GDM1 (cell line): ENCODE measurements at regions not wholly inside any gene's neighbourhood (a gene's known extent, or its start where the extent isn't known, plus 50 kb on each side); places are given as distances from the start of the nearest gene placed in this dataset.
"Not testable (repeated sequence)": the region's sequence is repeated elsewhere in the genome, so short reads cannot be mapped to it uniquely, and the experiment has no call there.

Experiments
- DNase-seq: peaks from one replicate; lab custom pipeline; 2025; lab: John Stamatoyannopoulos, UW

DNA sequence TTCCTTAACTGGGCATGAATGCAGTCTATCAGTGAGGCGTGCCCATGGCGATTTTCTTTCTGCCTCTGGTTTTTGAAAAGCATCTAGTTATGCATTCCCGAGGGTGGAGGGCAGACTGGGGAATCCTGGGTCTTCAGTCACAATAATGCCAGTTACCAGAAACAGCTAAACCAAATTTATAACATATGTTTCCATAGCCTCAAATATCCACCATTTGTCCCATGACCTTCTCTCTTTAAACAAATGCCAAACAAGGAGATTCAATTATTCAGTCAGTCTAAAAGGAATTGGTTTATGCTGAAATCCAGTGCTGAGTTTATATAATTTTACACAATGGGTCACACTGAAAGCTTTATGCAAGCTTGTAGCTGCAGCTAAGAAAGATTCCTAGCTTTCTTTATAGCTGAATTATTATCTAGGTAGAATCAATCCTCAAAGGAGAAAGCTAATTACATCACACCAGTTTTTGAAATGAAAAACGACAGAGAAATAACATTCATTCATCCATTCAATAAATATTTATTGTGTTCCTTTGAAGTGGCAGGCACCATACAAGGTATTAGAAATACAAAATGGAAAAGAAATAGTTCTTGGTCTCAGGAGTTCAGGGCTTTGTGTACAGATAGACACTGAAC lies 131.3 kb upstream of the RAP1B start:
- no peak for DNase-seq

DNA sequence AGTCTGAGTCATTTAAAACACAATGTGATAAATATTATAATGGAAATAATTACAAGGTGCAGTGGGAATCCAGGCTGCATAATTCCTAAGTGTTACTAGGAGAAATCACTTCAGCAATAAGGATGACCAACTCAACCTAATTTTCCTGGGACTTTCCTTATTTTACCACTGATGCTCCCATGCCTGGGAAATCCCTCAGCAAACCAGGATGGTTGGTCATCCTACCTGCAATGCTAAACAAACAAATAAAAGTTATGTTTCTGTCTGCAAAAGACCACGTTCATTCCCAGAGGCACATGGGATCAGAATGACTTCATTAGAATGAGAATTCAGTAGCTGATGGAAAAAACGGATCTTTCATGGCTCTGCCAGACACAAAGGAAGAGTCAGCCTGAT lies 130.8 kb upstream of the RAP1B start:
- DNase-seq = no peak

- no peak for DNase-seq
Measured at GRCh38 chr12:68480526-68480925, 130.2 kb upstream of the RAP1B start.

- DNase-seq = no peak
Measured at GRCh38 chr12:68481181-68481941, 129.3 kb upstream of the RAP1B start.

- DNase-seq = no peak
Measured at GRCh38 chr12:68482014-68482413, 128.7 kb upstream of the RAP1B start.

DNA sequence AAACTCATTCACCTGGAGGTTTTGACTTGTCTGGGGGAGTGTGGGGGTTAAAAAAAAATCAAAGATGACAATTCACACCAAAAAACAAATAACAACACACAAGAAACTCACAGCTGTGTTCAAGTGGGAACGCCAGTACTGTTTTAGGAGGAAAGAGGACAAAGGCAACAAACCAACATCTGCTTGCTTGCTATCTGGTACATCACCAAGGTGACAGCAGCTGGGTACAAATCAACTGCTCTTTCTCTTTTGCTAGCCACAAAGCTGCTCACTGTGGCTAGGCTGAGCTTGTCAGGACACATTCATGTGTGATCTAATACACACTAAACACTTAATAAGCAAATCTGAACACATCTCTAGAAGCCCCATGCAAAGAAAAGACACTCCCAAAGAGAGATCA lies 128.0 kb upstream of the RAP1B start:
- no peak for DNase-seq

DNA sequence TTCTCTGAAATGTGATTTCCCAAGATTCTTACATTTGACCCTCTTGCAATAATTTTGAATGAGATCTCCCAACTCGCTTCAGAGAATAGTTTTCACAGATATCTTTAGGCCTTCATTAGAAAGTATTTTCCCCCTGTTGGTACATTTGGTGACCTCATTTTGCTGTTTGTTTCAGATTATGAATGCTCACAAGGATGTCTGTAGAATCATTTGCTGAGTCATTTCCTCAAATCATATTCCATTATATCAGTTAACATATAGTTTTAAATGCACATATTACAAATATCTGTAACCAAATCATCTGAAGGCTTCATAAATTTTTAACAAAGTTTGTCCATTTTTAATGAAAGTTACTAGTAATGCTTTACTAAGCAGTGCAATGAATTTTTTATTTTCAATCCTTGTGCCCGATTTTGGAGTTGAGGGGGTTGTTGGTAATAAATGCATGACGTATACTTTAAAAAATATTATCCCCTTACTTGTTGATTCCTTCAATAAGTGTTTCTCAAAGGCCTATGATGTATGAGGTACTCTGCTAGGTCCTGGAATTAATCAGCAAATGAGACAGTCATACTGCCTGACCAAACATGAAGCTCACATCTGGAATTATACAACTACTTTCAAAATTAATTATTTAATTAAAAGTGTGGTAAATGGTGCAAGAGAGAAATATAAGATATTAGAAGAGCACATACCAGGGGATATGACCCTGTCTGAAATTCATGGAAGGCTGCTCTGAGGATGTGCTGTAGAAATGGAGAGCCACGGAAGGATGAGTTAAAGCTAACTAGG lies 126.9 kb upstream of the RAP1B start:
- DNase-seq = no peak

DNA sequence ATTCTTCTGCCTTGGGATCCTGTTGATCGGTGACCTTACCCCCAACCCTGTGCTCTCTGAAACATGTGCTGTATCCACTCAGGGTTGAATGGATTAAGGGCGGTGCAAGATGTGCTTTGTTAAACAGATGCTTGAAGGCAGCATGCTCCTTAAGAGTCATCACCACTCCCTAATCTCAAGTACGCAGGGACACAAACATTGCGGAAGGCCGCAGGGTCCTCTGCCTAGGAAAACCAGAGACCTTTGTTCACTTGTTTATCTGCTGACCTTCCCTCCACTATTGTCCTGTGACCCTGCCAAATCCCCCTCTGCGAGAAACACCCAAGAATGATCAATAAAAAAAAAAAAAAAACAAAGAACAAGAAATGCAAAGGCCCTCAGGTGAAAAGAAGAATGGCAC lies 126.1 kb upstream of the RAP1B start:
- not testable (repeated sequence) for DNase-seq

GRCh38 chr12:68486449-68486848 lies 124.2 kb upstream of the RAP1B start:
- DNase-seq = not testable (repeated sequence)

GRCh38 chr12:68487721-68488309 lies 122.9 kb upstream of the RAP1B start:
- DNase-seq = no peak

- no peak for DNase-seq
Measured at GRCh38 chr12:68489273-68489672, 121.4 kb upstream of the RAP1B start.

DNA sequence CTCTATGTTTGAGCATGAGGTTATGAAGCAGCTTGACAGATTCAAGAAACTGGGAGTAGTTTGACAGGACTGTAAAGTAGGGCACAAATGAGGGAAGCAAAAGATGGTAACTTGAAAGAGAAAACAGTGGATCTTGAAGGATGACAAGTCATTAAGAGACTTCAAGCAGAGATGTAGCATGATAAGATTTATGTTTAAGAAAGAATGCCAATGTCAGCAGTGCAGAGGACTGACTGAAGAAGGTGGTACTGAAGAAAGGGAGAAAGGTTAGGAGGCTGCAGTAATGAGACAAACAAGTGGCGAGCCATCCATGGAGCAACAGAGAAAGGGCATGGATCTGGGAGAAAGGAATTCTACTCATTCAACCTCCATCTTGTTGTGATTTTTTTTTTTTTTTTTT lies 120.2 kb upstream of the RAP1B start:
- no peak for DNase-seq

DNA sequence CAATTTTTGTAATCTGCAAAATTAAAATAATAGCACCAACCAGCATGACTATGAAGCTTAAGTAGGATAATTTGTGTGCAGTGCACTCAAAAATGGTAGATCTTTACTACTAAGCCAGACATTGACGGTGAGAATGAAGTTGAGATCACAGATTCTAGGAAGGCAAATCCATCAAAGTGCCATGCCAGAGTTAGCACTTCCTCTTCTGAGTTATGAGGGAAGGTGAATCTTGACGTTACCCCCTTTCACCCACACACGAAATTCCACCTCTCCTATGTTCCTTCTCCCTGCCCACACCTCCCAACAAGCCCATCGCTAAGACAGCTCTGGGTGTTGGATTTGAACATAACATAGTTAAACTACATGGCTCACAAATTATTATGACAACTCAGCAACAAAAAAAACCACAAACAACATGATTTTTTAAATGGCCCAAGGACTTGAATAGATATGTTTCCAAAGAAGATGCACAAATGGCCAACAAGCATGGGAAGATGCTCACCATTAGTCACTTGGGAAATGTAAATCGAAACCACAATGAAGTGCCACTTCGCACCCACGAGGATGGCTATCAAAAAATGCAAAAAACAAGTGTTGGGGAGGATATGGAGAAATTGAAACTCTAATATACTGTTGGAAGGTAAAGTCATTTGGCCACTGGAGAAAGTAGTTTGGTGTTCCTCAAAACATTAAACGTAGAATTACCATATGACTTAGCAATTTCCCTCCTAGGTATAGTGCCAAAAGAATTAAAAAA lies 119.3 kb upstream of the RAP1B start:
- DNase-seq = no peak

GRCh38 chr12:68495336-68496070 lies 115.2 kb upstream of the RAP1B start:
- no peak for DNase-seq

GRCh38 chr12:68497107-68497506 lies 113.6 kb upstream of the RAP1B start:
- no peak for DNase-seq

DNA sequence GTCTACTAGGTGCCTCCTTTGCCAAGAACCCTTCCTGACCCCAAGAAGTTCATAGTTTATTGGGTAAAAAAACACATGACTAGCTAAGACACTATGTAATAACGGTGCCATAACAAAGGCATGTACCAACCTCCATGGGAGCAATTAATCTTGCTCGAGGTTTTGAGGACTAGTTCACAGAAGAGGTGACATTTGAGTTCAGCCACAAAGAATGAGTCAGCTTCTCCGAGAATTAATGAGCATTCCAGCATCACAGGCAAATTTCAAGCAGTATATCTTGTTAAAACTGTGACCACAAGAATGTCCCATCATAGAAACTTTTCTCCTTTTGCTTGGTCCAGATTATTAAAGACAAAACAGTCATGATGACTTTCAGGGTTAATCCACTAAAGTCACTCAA lies 113.0 kb upstream of the RAP1B start:
- peak; percentile 34 for DNase-seq

- no peak for DNase-seq
Measured at GRCh38 chr12:68498736-68499135, 112.0 kb upstream of the RAP1B start.

DNA sequence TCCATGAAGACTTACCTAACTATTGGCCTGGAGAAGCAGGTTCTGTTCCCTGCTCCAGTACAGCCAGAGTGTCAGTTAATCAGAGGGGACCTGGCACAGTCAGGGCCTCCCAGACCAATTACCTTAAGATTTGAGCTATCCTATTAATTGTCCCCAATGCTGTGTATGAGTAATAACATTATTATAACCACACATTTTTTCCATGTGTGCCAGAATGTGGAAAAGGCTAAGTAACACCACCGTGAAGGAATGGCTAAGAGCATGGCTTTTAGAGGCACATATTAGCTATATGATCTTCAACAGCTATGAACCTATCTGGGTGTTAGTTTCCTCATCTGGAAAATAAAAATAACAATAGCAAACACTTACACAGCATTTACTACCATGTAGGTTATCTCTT lies 111.1 kb upstream of the RAP1B start:
- no peak for DNase-seq

- no peak for DNase-seq
Measured at GRCh38 chr12:68501226-68501625, 109.5 kb upstream of the RAP1B start.

GRCh38 chr12:68505970-68506369 lies 104.7 kb upstream of the RAP1B start:
- DNase-seq = no peak

GRCh38 chr12:68506619-68507018 lies 104.1 kb upstream of the RAP1B start:
- no peak for DNase-seq
